Left cardiac atrium (tissue), 4 donors: ENCODE measurements at regions not wholly inside any gene's neighbourhood (a gene's known extent, or its start where the extent isn't known, plus 50 kb on each side); places are given as distances from the start of the nearest gene placed in this dataset.
A peak's percentile ranks its signal among the peaks of the same experiment; 100 is the strongest.

Experiments used
- ATAC-seq, 2 donors: fragments of 200-7000 bp; cut with Tn5 transposase; one replicate each; pipeline ENCODE4 v1.9.1; 2020; ENCODE audit warnings: mild to moderate bottlenecking in 2 of 2, moderate library complexity in 2 of 2
- DNase-seq: peaks from one replicate; pipeline ENCODE4 v3.0.0-alpha.2; 2020
- intact Hi-C, 2 donors: fragments of 100-400 bp; cut with DNase I; formaldehyde crosslinking; loops; one replicate each; pipeline versions ENCODE4 v1.14.1 to v1.15.1; 2022 to 2023
- donor health status: DM: no; HTN: yes; CAD: no.
- donor health status: DM: no; HTN: yes; CAD: no; lungs with severe emphysema.
- donor health status: DM: yes; HTN: yes; CAD: no.
- donor health status: Dilated cardiomyopathy.

DNA sequence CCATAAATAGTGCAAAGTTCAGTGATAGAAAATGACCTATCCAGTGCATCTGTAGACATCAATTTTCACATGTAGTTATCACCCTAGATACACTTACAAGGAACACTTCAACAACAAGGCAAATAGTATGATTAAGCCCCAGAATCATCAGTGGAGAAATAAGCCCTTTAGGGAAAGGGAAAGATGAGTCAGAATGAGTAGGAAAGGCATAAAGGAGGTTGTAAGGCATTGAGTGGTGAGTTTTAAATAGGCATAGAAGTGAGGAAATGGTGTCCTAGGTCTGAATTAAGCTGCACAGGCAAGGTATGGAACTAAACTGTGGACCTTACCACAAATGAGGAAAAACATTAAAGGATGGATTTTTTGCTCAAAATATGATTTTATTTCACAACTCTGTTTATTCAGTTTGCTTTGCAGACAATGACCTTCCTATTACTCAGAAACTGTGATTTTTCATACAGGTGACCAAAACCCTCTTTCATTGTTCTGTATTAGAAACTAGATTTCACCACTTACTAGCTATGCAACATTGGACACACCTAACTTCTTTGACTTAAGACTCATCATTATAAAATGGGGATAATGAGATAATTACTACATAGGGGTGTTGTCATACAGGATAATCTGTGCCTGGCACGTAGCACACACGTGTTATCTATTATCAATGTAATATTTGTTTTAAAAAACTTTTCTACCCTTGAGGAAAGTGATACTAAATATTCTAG is 57.0 kb upstream of the MAP9 start:
- ATAC-seq (no peak), DNase-seq (no peak)
- intact Hi-C loops: no loop called here

DNA sequence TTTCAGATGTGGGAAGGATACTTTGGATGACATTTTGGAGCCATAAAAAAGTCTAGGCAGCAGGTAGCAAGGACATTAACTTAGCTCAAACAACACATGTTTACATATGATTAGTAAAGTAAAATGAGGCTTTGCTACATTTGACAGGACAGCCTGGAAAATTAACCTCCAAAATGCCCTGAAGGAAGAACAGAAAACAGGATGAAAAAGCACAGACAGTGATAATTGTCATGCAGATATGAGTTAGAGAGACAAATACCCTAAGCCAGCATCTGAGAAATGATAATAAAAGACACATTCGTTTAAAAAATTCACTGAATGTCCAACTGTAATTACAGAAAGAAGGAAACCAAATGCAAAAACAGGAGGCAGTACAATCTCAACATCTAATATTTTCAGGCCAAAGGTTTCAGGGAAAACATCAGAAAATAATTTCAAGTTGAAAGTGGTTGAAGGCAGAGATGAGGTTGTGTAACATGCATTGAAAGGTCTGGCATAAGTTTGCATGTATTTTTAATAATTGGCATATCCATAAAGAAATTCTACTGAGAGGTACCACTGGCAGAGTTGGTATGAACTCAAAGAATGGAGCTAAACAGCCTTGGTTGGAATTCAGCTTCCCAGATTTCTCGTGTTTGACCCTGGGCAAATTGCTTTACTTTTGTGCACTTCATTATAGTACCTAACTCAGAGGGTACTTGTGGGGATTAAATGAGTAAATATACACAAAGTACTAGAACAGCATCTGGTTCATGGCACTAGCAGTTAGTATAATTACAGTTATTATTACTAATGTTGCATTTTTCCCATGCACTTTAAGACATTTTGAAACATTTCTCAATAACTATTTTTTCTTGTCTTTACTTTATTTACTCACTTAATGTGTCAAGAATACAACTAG is 54.4 kb upstream of the MAP9 start:
- DNase-seq (no peak), ATAC-seq (no peak)
- intact Hi-C loops: no loop called here

DNA sequence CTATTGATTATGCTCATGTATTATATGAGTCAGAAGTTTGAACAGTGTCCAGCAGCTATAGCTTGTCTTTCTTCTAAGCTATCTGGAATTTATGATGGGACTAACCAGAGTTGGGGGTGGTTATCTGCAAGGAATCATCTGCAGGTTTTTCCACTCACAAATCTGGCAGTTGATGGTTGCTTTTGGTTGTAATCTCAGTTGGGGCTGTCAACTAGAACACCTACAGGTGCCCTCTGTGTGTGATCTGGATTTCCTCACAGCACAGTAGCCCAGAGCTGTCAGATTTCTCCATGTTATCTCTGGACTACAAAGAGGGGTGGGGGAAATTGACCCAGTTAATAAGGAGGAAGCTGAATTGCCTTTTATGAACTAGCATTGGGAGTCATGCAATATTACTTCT is 51.4 kb upstream of the MAP9 start:
- DNase-seq: no peak
- peak in 1 of 2 donors; percentile 79 for ATAC-seq
- intact Hi-C loops: no loop called here

DNA sequence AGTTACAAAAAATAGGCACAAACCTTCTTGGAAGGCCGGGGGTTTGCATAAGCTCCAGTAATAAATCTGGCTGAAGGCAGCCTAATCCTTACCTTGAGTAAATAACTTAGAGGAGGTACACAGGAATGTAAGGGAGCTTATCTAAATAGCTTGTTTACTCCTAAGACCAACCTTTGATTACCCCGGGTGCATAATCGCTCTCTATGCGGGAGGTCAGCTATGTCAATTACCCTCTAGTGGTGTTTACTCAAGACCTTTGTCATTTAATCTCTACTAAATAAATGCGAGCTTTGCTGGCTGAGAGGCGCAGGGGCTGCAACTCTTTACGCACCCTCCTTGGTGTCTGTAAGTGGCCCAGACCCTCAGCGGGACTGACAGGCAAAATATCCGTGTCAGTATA is 50.2 kb upstream of the MAP9 start:
- ATAC-seq: no peak
- DNase-seq: no peak
- intact Hi-C loops: no loop called here
